GM21717 (cell line): ENCODE measurements at regions not wholly inside any gene's neighbourhood (a gene's known extent, or its start where the extent isn't known, plus 50 kb on each side); places are given as distances from the start of the nearest gene placed in this dataset.
"Not testable (repeated sequence)": the region's sequence is repeated elsewhere in the genome, so short reads cannot be mapped to it uniquely, and the experiment has no call there.

Experiments used
- ATAC-seq: cut with Tn5 transposase; IDR thresholded peaks from one replicate; pipeline ENCODE4 v1.9.1; 2021; ENCODE audit warnings: mild to moderate bottlenecking, moderate library complexity; ENCODE audit not compliant: unreplicated experiment

- no peak for ATAC-seq
These were observed 203.2 kb downstream of the RHOU start for GRCh38 chr1:228938537-228938901.

GRCh38 chr1:228939001-228939691, 203.9 kb downstream of the RHOU start:
- ATAC-seq, result no peak

- ATAC-seq, result no peak
These were observed 204.7 kb downstream of the RHOU start for GRCh38 chr1:228939881-228940392.

GRCh38 chr1:228940526-228940925, 205.2 kb downstream of the RHOU start:
- no peak for ATAC-seq

GRCh38 chr1:228940926-228941325, 205.6 kb downstream of the RHOU start:
- ATAC-seq, result no peak

GRCh38 chr1:228941666-228942065, 206.4 kb downstream of the RHOU start:
- ATAC-seq, result no peak

- no peak for ATAC-seq
These were observed 208.2 kb downstream of the RHOU start for GRCh38 chr1:228943436-228943835.

- no peak for ATAC-seq
These were observed 209.0 kb downstream of the RHOU start for GRCh38 chr1:228944296-228944695.

GRCh38 chr1:228944935-228945371, 209.7 kb downstream of the RHOU start:
- no peak for ATAC-seq

GRCh38 chr1:228945885-228946284, 210.6 kb downstream of the RHOU start:
- no peak for ATAC-seq

GRCh38 chr1:228949617-228950016, 214.3 kb downstream of the RHOU start:
- ATAC-seq, result not testable (repeated sequence)

- ATAC-seq, result no peak
These were observed 217.9 kb downstream of the RHOU start for GRCh38 chr1:228953207-228953606.

- ATAC-seq, result not testable (repeated sequence)
These were observed 218.5 kb downstream of the RHOU start for GRCh38 chr1:228953808-228954207.

- ATAC-seq, result no peak
These were observed 220.4 kb downstream of the RHOU start for GRCh38 chr1:228955691-228956090.

- no peak for ATAC-seq
These were observed 221.6 kb downstream of the RHOU start for GRCh38 chr1:228956864-228957263.

- no peak for ATAC-seq
These were observed 222.3 kb downstream of the RHOU start for GRCh38 chr1:228957535-228957934.

GRCh38 chr1:228958121-228958520, 222.8 kb downstream of the RHOU start:
- no peak for ATAC-seq

- no peak for ATAC-seq
These were observed 223.5 kb downstream of the RHOU start for GRCh38 chr1:228958741-228959140.

GRCh38 chr1:228960705-228961104, 225.4 kb downstream of the RHOU start:
- ATAC-seq, result no peak

- no peak for ATAC-seq
These were observed 226.2 kb downstream of the RHOU start for GRCh38 chr1:228961511-228961910.

- ATAC-seq, result no peak
These were observed 228.5 kb downstream of the RHOU start for GRCh38 chr1:228963795-228964177.

GRCh38 chr1:228964178-228965089, 229.2 kb downstream of the RHOU start:
- no peak for ATAC-seq
